ENCODE measurements at regions not wholly inside any gene's neighbourhood (a gene's known extent, or its start where the extent isn't known, plus 50 kb on each side); places are given as distances from the start of the nearest gene placed in this dataset.
"Not testable (repeated sequence)": the region's sequence is repeated elsewhere in the genome, so short reads cannot be mapped to it uniquely, and the experiment has no call there.

GRCh38 chr5:57902095-57902494, 419.5 kb upstream of the ACTBL2 start:
- DNase-seq (no peak), ATAC-seq (no peak)
- intact Hi-C loops (cut with micrococcal nuclease), result no loop called here

GRCh38 chr5:57900381-57900944, 417.9 kb upstream of the ACTBL2 start:
- ATAC-seq (no peak), DNase-seq (no peak)
- intact Hi-C loops (cut with micrococcal nuclease), result no loop called here

GRCh38 chr5:57896576-57896975, 414.0 kb upstream of the ACTBL2 start:
- DNase-seq (no peak), ATAC-seq (no peak)
- intact Hi-C loops (cut with micrococcal nuclease), result no loop called here

- ATAC-seq (no peak), DNase-seq (no peak)
- intact Hi-C loops (cut with micrococcal nuclease), result no loop called here
Measured at GRCh38 chr5:57895766-57896165, 413.2 kb upstream of the ACTBL2 start.

GRCh38 chr5:57893926-57894325, 411.3 kb upstream of the ACTBL2 start:
- ATAC-seq (no peak), DNase-seq (no peak)
- intact Hi-C loops (cut with micrococcal nuclease), result no loop called here

- ATAC-seq, result no peak
- intact Hi-C loops (cut with micrococcal nuclease), result no loop called here
- DNase-seq, result no peak
Measured at GRCh38 chr5:57891443-57891842, 408.8 kb upstream of the ACTBL2 start.

- intact Hi-C loops (cut with micrococcal nuclease), result loop anchor here (5.0 to 10.0 kb wide), 3 partner anchors 385 to 595 kb away; partner anchors contain the start of gene PLK2
- peak; percentile 90 for ATAC-seq
- no peak for DNase-seq
Measured at GRCh38 chr5:57889558-57889957, 406.9 kb upstream of the ACTBL2 start.

- intact Hi-C loops (cut with micrococcal nuclease), result loop anchor here (5.0 to 10.0 kb wide), 3 partner anchors 383 to 593 kb away; partner anchors contain the start of gene PLK2
- peak; percentile 30 for DNase-seq
- ATAC-seq, result peak; percentile 95
Measured at GRCh38 chr5:57887851-57888621, 405.4 kb upstream of the ACTBL2 start.

GRCh38 chr5:57884346-57885102, 401.9 kb upstream of the ACTBL2 start:
- no peak for ATAC-seq
- no peak for DNase-seq
- intact Hi-C loops (cut with micrococcal nuclease), result loop anchor here (5.0 to 10.0 kb wide), 3 partner anchors 380 to 590 kb away; partner anchors contain the start of gene PLK2

- intact Hi-C loops (cut with micrococcal nuclease), result loop anchor here (10.0 kb wide), 2 partner anchors 375 to 585 kb away; no protein-coding TSS in a partner anchor
- no peak for DNase-seq
- no peak for ATAC-seq
Measured at GRCh38 chr5:57880216-57880615, 397.6 kb upstream of the ACTBL2 start.

GRCh38 chr5:57878301-57878722, 395.7 kb upstream of the ACTBL2 start:
- intact Hi-C loops (cut with micrococcal nuclease), result no loop called here
- ATAC-seq, result no peak
- no peak for DNase-seq

GRCh38 chr5:57871496-57871895, 388.9 kb upstream of the ACTBL2 start:
- intact Hi-C loops (cut with micrococcal nuclease), result no loop called here
- ATAC-seq, result no peak
- DNase-seq, result no peak

GRCh38 chr5:57870267-57870666, 387.7 kb upstream of the ACTBL2 start:
- intact Hi-C loops (cut with micrococcal nuclease); ATAC-seq; DNase-seq: not testable (repeated sequence)

GRCh38 chr5:57863661-57864060, 381.1 kb upstream of the ACTBL2 start:
- no peak for DNase-seq
- no peak for ATAC-seq
- intact Hi-C loops (cut with micrococcal nuclease), result no loop called here

- DNase-seq, result no peak
- peak; percentile 17 for ATAC-seq
- intact Hi-C loops (cut with micrococcal nuclease), result no loop called here
Measured at GRCh38 chr5:57862942-57863341, 380.3 kb upstream of the ACTBL2 start.

GRCh38 chr5:57862471-57862911, 379.9 kb upstream of the ACTBL2 start:
- peak; percentile 94 for ATAC-seq
- DNase-seq, result no peak
- intact Hi-C loops (cut with micrococcal nuclease), result no loop called here

GRCh38 chr5:57859626-57860025, 377.0 kb upstream of the ACTBL2 start:
- intact Hi-C loops (cut with micrococcal nuclease), result no loop called here
- ATAC-seq, result no peak
- no peak for DNase-seq

GRCh38 chr5:57858905-57859304, 376.3 kb upstream of the ACTBL2 start:
- ATAC-seq, result peak; percentile 70
- no peak for DNase-seq
- intact Hi-C loops (cut with micrococcal nuclease), result no loop called here

- ATAC-seq, result no peak
- intact Hi-C loops (cut with micrococcal nuclease), result no loop called here
- DNase-seq, result no peak
Measured at GRCh38 chr5:57857696-57858095, 375.1 kb upstream of the ACTBL2 start.

- no peak for DNase-seq
- intact Hi-C loops (cut with micrococcal nuclease), result no loop called here
- ATAC-seq, result no peak
Measured at GRCh38 chr5:57855831-57856230, 373.2 kb upstream of the ACTBL2 start.

Measured in left ventricle myocardium superior (tissue), 1 donor.